T-helper 2 cell treated with Interferon-gamma antibody and Interleukin-4, amounts not matched to agents 5 μg/mL and 100 μg/mL, for 36 hours (primary cell): ENCODE measurements at regions not wholly inside any gene's neighbourhood (a gene's known extent, or its start where the extent isn't known, plus 50 kb on each side); places are given as distances from the start of the nearest gene placed in this dataset.
"Not testable (repeated sequence)": the region's sequence is repeated elsewhere in the genome, so short reads cannot be mapped to it uniquely, and the experiment has no call there.

ENCODE experiments used
- DNase-seq: peaks from one replicate; pipeline ENCODE4 v3.0.0; 2021; ENCODE audit warnings: low spot score
- H3K27ac Mint-ChIP-seq: one replicate; pipeline ENCODE4 v1.8.0; 2021; ENCODE audit warnings: mild to moderate bottlenecking, mixed read lengths
- H3K27me3 Mint-ChIP-seq: one replicate; pipeline ENCODE4 v1.8.0; 2021; ENCODE audit warnings: low read depth, mixed read lengths
- H3K36me3 Mint-ChIP-seq: one replicate; pipeline ENCODE4 v1.8.0; 2021; ENCODE audit warnings: low read depth, mixed read lengths
- H3K4me1 Mint-ChIP-seq: one replicate; pipeline ENCODE4 v1.8.0; 2021; ENCODE audit warnings: low read depth, mixed read lengths
- H3K4me3 Mint-ChIP-seq: one replicate; pipeline ENCODE4 v1.8.0; 2022; ENCODE audit warnings: mild to moderate bottlenecking, moderate library complexity, mixed read lengths
- H3K9me3 Mint-ChIP-seq: one replicate; pipeline ENCODE4 v1.8.0; 2021; ENCODE audit warnings: mixed read lengths

GRCh38 chr18:21928925-21929324, 188.3 kb downstream of the MIB1 start:
- no peak for DNase-seq
- Mint-ChIP-seq H3K27me3 (no peaks in the 10 kb centered on the region), H3K4me3 (no peak overlapping the region), H3K27ac (no peak overlapping the region), H3K4me1 (no peaks in the 10 kb centered on the region), H3K36me3 (no peaks in the 10 kb centered on the region), H3K9me3 (no peaks in the 10 kb centered on the region)

DNA sequence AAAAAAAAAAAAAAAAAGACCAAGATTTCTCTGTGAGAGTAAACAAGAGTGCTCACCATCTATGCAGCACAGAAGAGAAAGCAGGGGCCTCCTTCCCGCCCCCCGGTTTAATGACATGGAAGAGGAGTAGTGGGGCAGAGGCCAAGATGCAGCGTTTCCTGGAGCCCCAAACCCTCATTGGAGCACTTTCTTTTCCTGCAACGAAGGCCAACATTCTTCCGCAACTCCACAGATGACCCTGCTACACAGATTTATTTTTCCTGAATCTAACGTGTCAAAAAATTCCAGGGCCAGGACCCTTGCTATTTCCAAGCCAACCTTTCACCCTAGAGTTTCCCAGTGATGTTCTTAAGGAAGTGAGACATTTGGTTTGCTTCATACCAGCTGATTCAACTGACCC, 189.6 kb downstream of the MIB1 start:
- no peaks in the 10 kb centered on the region for H3K36me3 Mint-ChIP-seq
- no peaks in the 10 kb centered on the region for H3K4me1 Mint-ChIP-seq
- no peak for DNase-seq
- H3K4me3 Mint-ChIP-seq = no peak overlapping the region
- H3K27ac Mint-ChIP-seq = no peak overlapping the region
- no peaks in the 10 kb centered on the region for H3K9me3 Mint-ChIP-seq
- no peaks in the 10 kb centered on the region for H3K27me3 Mint-ChIP-seq

DNA sequence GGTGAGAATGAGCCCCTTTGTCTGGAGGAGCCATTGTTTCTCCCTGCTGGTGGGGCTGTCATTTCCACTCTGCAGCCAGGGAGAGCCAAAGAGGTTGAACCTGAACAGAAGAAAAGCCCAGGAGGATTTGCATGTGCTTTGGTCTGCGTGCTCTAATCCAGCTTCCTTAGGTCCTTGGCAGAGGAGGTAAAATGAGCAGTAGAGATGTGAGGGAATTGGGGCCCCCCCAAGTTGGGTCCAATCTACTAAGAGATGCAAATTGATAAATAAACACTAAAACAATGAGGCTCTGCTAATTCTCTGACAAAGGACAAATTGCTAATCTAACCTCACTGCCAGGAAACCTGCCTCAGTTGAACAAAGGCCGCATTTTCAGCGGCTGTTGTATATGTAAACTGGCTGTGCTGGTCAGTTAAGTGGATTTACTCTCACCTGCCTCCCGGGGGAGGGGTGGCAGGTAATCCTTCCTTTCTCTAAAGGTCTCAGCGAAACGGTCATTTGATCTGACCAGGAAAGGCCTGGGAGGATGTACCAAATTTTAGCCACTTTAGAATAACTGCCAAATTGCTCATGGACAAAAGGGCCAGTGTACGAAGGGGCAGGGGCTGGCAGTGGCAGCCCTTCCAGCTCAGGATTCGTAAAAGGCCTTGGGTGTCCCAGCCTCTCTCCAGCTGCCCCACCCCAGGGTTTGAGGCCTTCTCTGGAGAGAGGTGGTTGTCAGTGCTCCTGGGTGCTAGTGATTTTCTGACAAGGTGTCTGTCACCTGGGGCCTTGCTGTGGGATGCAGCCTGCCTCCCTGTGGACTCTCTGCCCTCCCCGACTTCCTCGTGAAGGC, 193.6 kb downstream of the MIB1 start:
- Mint-ChIP-seq H3K4me3 (no peak overlapping the region), H3K27me3 (no peaks in the 10 kb centered on the region), H3K4me1 (no peaks in the 10 kb centered on the region), H3K27ac (no peak overlapping the region), H3K36me3 (no peaks in the 10 kb centered on the region), H3K9me3 (no peaks in the 10 kb centered on the region)
- no peak for DNase-seq

DNA sequence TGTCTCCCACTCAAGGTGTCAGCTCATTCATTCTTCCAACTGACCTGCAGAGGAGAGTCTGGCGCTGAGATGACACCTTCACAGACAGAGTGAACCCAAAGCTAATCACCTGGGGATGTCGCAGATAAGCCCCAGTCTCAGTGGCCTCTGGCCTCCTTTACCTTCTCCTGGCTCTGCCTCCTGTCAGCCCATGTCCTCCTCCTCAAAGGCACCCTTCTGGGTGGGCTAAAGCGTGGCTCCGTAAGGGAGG, 194.1 kb downstream of the MIB1 start:
- no peak overlapping the region for H3K4me3 Mint-ChIP-seq
- H3K9me3 Mint-ChIP-seq = no peaks in the 10 kb centered on the region
- no peaks in the 10 kb centered on the region for H3K36me3 Mint-ChIP-seq
- H3K4me1 Mint-ChIP-seq = no peaks in the 10 kb centered on the region
- H3K27me3 Mint-ChIP-seq = peaks cover 1% of the 10 kb centered on the region
- DNase-seq = no peak
- H3K27ac Mint-ChIP-seq = no peak overlapping the region

GRCh38 chr18:21943456-21943855, 202.9 kb downstream of the MIB1 start:
- Mint-ChIP-seq H3K36me3 (no peaks in the 10 kb centered on the region), H3K4me3 (no peak overlapping the region), H3K27me3 (peaks cover 3% of the 10 kb centered on the region), H3K4me1 (no peaks in the 10 kb centered on the region), H3K9me3 (no peaks in the 10 kb centered on the region), H3K27ac (no peak overlapping the region)
- no peak for DNase-seq

DNA sequence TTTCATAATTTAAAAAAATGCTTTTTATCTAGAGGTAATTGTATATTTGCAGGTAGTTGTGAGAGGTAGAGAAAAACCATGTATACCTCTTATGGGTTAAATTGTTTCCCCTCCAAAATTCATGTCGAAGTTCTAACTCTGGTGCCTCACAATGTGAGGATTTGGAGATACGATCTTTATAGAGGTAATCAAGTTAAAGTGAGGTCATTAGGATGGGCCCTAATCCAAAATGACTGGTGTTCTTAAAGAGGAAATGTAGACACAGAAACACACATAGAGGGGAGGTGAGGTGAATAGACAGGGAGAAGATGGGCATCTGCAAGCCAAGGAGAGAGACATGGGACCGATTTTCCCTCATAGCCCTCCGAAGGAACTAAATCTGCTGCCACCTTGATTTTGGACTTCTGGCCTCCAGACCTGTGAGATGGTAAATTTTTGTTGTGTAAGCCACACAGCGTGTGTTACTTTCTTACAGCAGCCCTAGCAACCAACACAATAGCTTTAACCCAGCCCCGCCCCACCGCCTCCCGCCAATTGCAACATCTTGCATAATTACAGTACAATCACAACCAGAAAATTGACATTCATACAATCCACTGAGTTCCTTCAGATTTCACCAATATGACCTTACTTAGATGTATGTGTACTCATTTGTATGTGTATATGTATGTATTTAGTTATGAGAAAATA, 208.9 kb downstream of the MIB1 start:
- Mint-ChIP-seq H3K4me1 (no peaks in the 10 kb centered on the region), H3K27ac (no peak overlapping the region), H3K4me3 (no peak overlapping the region), H3K36me3 (no peaks in the 10 kb centered on the region), H3K9me3 (no peaks in the 10 kb centered on the region), H3K27me3 (no peaks in the 10 kb centered on the region)
- no peak for DNase-seq

DNA sequence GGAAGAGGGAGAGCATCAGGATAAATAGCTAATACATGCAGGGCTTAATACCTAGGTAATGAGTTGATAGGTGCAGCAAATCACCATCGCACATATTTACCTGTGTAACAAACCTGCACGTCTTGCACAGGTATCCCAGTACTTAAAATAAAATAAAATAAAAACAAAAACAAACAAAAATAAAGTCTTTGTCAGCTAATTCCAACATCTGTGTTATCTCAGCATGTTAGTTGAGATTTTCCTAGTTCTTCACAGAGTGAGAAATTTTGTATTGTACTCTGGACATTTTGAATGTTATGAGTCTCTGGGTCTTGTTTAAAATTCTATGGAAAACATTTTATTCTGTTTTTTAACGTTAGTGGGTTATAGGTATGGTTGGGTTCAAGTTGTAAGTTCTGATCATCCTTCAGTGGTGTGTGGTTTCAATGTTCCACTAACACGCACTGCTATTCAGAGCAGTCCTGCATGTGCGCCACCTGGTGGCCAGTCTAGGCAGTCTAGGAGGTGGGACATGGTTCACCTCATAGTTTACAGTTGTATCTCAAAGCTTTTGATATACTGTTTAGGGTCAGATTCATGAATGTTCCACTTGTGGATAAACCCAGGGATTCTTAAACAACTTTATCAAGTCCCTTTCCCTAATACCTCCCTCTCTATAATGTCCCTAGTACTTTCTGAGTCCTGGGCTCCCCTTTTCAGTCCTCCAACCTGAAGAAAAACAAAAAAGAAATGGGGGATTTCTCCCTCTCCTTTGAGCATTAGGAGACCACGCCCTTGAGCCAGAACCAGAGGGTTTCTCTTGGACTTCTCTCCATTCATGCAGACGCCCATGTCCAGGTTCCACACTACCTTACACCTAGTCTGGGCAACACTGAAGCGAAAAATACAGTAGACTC, 213.4 kb upstream of the GATA6 start:
- Mint-ChIP-seq H3K4me1 (peaks cover 1% of the 10 kb centered on the region), H3K36me3 (no peaks in the 10 kb centered on the region), H3K9me3 (no peaks in the 10 kb centered on the region), H3K27ac (no peak overlapping the region), H3K27me3 (no peaks in the 10 kb centered on the region), H3K4me3 (no peak overlapping the region)
- peak; percentile 51 for DNase-seq

- Mint-ChIP-seq H3K4me3 (no peak overlapping the region), H3K4me1 (peaks cover 1% of the 10 kb centered on the region), H3K36me3 (no peaks in the 10 kb centered on the region), H3K9me3 (no peaks in the 10 kb centered on the region), H3K27ac (no peak overlapping the region), H3K27me3 (no peaks in the 10 kb centered on the region)
- DNase-seq = no peak
Measured at GRCh38 chr18:21958263-21958662, 211.1 kb upstream of the GATA6 start.

- peaks cover 1% of the 10 kb centered on the region for H3K4me1 Mint-ChIP-seq
- no peak for DNase-seq
- no peaks in the 10 kb centered on the region for H3K27me3 Mint-ChIP-seq
- H3K36me3 Mint-ChIP-seq = no peaks in the 10 kb centered on the region
- H3K9me3 Mint-ChIP-seq = no peaks in the 10 kb centered on the region
- no peak overlapping the region for H3K27ac Mint-ChIP-seq
- H3K4me3 Mint-ChIP-seq = no peak overlapping the region
Measured at GRCh38 chr18:21958707-21959450, 210.5 kb upstream of the GATA6 start.

DNA sequence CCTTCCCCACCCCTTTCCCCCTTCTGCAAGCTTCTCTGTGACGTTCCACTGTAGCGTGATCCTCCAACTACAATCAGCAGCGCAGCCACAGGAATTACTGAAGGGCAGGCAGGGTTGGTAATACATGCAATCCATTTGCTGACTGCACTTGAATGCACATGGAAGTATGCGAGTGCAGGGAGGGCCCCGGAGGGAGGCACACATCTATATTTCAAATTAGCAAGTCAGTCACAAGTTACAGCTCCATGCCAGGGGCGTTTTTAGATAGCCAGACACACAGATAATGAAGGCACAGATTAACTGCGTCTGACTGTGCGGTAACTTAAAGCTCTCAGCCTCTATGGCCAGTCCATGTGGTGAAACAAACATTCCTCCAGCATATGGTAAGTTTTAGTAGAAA, 209.2 kb upstream of the GATA6 start:
- Mint-ChIP-seq H3K4me3 (no peak overlapping the region), H3K36me3 (no peaks in the 10 kb centered on the region), H3K27me3 (no peaks in the 10 kb centered on the region), H3K4me1 (peaks cover 1% of the 10 kb centered on the region), H3K27ac (no peak overlapping the region), H3K9me3 (no peaks in the 10 kb centered on the region)
- no peak for DNase-seq

GRCh38 chr18:21963336-21963735, 206.1 kb upstream of the GATA6 start:
- Mint-ChIP-seq H3K27ac (no peak overlapping the region), H3K4me3 (no peak overlapping the region), H3K27me3 (no peaks in the 10 kb centered on the region), H3K36me3 (no peaks in the 10 kb centered on the region), H3K9me3 (no peaks in the 10 kb centered on the region), H3K4me1 (no peaks in the 10 kb centered on the region)
- DNase-seq = no peak

DNA sequence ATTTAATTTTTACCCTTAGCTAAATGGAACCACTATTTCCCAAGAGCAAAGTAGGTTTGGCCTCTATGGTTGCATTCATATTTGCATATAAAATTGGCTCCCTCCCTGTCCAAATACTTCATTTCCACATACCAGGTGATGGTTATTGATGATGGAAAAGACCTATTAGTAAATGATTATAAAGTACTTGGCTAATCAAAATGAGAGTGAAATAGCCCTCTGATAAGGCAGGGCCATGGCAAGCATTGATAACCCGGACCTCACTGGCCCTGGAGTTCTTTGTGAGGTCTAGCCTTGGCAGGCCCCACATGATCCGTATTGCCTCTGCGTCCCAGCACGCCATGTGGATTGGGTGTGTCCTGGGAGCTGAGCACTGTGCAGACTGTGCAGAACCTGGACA, 201.1 kb upstream of the GATA6 start:
- no peak for DNase-seq
- Mint-ChIP-seq H3K4me3 (no peak overlapping the region), H3K9me3 (no peaks in the 10 kb centered on the region), H3K36me3 (no peaks in the 10 kb centered on the region), H3K27ac (no peak overlapping the region), H3K27me3 (no peaks in the 10 kb centered on the region), H3K4me1 (no peaks in the 10 kb centered on the region)

GRCh38 chr18:21972281-21972680, 197.1 kb upstream of the GATA6 start:
- Mint-ChIP-seq H3K27me3 (no peaks in the 10 kb centered on the region), H3K4me3 (no peak overlapping the region), H3K9me3 (no peaks in the 10 kb centered on the region), H3K36me3 (no peaks in the 10 kb centered on the region), H3K27ac (no peak overlapping the region), H3K4me1 (no peaks in the 10 kb centered on the region)
- no peak for DNase-seq

- H3K36me3 Mint-ChIP-seq, DNase-seq, H3K4me3 Mint-ChIP-seq, H3K27ac Mint-ChIP-seq, H3K4me1 Mint-ChIP-seq, H3K9me3 Mint-ChIP-seq, H3K27me3 Mint-ChIP-seq: not testable (repeated sequence)
Measured at GRCh38 chr18:21975954-21976353, 193.4 kb upstream of the GATA6 start.
